H1 (cell line): ENCODE measurements at regions not wholly inside any gene's neighbourhood (a gene's known extent, or its start where the extent isn't known, plus 50 kb on each side); places are given as distances from the start of the nearest gene placed in this dataset.

Experiments used
- CHD2 ChIP-seq: IDR thresholded peaks from 2 replicates; pipeline ENCODE4 v1.6.1; 2012; ENCODE audit warnings: low read length, improper control_type of control experiment
- KDM5A ChIP-seq: fragments of 200-600 bp; IDR thresholded peaks from 2 replicates; pipeline ENCODE4 v1.7.1; 2012; ENCODE audit warnings: mild to moderate bottlenecking, low read length, inconsistent platforms, mixed read lengths
- POU5F1 ChIP-seq: IDR thresholded peaks from 2 replicates; pipeline ENCODE4 v1.6.1; 2011; ENCODE audit warnings: low read depth, mild to moderate bottlenecking, low read length, moderate library complexity
- TAF1 ChIP-seq: IDR thresholded peaks from 2 replicates; pipeline ENCODE4 v1.6.1; 2011; ENCODE audit warnings: mild to moderate bottlenecking, low read depth, low read length

- no peak for TF ChIP-seq CHD2
- TF ChIP-seq TAF1, result no peak
- TF ChIP-seq KDM5A, result no peak
- TF ChIP-seq POU5F1, result no peak
Observed at GRCh38 chr1:199710974-199711373, 316.5 kb upstream of the NR5A2 start (continued).
